Muscle of arm (tissue), 1 donor: ENCODE measurements at regions not wholly inside any gene's neighbourhood (a gene's known extent, or its start where the extent isn't known, plus 50 kb on each side); places are given as distances from the start of the nearest gene placed in this dataset.

ENCODE experiments used
- DNase-seq: peaks from one replicate; pipeline ENCODE4 v3.0.0-alpha.2; 2013

- DNase-seq: no peak
Measured at GRCh38 chr3:188060840-188061544, 93.0 kb upstream of the LPP start.

- DNase-seq: peak; percentile 57
Measured at GRCh38 chr3:188062216-188062615, 91.7 kb upstream of the LPP start.

GRCh38 chr3:188064831-188065493 is 89.0 kb upstream of the LPP start:
- DNase-seq: no peak

- no peak for DNase-seq
Measured at GRCh38 chr3:188066141-188066540, 87.8 kb upstream of the LPP start.

GRCh38 chr3:188067932-188068331 is 86.0 kb upstream of the LPP start:
- no peak for DNase-seq

GRCh38 chr3:188068342-188068741 is 85.6 kb upstream of the LPP start:
- DNase-seq: no peak

- no peak for DNase-seq
Measured at GRCh38 chr3:188071636-188072035, 82.3 kb upstream of the LPP start.

GRCh38 chr3:188076176-188076575 is 77.8 kb upstream of the LPP start:
- DNase-seq: no peak

GRCh38 chr3:188077160-188077799 is 76.7 kb upstream of the LPP start:
- no peak for DNase-seq

GRCh38 chr3:188080091-188080490 is 73.9 kb upstream of the LPP start:
- no peak for DNase-seq

GRCh38 chr3:188082031-188082430 is 71.9 kb upstream of the LPP start:
- peak; percentile 64 for DNase-seq

- no peak for DNase-seq
Measured at GRCh38 chr3:188082450-188082849, 71.5 kb upstream of the LPP start.

- no peak for DNase-seq
Measured at GRCh38 chr3:188083011-188083410, 70.9 kb upstream of the LPP start.

GRCh38 chr3:188084752-188085583 is 69.0 kb upstream of the LPP start:
- no peak for DNase-seq

GRCh38 chr3:188085584-188086560 is 68.1 kb upstream of the LPP start:
- DNase-seq: no peak

- no peak for DNase-seq
Measured at GRCh38 chr3:188088948-188089685, 64.8 kb upstream of the LPP start.

- no peak for DNase-seq
Measured at GRCh38 chr3:188090620-188091309, 63.2 kb upstream of the LPP start.

- no peak for DNase-seq
Measured at GRCh38 chr3:188091746-188092145, 62.2 kb upstream of the LPP start.

- DNase-seq: no peak
Measured at GRCh38 chr3:188092648-188093047, 61.3 kb upstream of the LPP start.

- DNase-seq: no peak
Measured at GRCh38 chr3:188095431-188095830, 58.5 kb upstream of the LPP start.
